ENCODE measurements at regions not wholly inside any gene's neighbourhood (a gene's known extent, or its start where the extent isn't known, plus 50 kb on each side); places are given as distances from the start of the nearest gene placed in this dataset.
"Not testable (repeated sequence)": the region's sequence is repeated elsewhere in the genome, so short reads cannot be mapped to it uniquely, and the experiment has no call there.

- not testable (repeated sequence) for DNase-seq (ENCODE audit: low read depth)
Measured at GRCh38 chr16:13739621-13740373, 180.2 kb upstream of the ERCC4 start.

- no peak for DNase-seq (ENCODE audit: low read depth)
Measured at GRCh38 chr16:13742928-13743327, 177.0 kb upstream of the ERCC4 start.

GRCh38 chr16:13743571-13743970, 176.4 kb upstream of the ERCC4 start:
- no peak for DNase-seq (ENCODE audit: low read depth)

GRCh38 chr16:13756411-13757140, 163.4 kb upstream of the ERCC4 start:
- DNase-seq (ENCODE audit: low read depth): no peak

DNA sequence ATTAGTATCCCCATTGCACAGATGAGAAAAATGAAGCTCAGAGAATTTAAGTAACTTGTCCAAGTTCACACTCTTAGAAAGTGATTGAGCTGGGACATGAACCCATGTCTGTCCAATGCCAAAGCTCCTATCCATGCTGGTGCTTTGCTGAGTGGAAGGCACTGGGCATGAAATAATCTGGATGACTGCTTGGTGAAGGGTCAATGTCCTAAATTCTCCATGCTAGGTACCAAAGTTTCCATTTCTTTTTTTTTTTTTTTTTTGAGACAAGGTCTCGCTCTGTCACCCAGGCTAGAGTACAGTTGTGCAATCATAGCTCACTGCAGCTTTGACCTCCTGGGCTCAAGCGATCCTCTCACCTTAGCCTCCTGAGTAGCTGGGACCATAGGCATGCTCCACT, 153.6 kb upstream of the ERCC4 start:
- DNase-seq (ENCODE audit: low read depth): no peak

DNA sequence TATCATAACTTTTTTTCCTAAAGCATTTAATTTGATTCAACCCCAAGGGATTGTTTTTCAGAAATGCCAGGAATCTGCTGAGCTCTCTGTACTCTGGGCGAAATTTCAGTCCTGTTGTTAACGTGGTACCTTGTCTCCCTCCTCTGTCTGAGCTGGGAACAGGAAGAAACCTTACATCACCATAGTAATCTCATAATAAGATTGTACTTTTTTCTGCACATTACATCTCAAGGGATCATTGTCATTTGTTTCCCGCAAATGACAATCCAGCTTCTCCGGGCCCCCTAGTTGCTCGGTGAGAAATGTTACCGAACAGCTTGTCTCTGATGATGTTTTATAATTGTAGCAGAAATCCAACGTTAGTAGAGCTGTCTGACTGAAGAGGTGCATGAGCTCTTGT, 152.7 kb upstream of the ERCC4 start:
- DNase-seq (ENCODE audit: low read depth): no peak

DNA sequence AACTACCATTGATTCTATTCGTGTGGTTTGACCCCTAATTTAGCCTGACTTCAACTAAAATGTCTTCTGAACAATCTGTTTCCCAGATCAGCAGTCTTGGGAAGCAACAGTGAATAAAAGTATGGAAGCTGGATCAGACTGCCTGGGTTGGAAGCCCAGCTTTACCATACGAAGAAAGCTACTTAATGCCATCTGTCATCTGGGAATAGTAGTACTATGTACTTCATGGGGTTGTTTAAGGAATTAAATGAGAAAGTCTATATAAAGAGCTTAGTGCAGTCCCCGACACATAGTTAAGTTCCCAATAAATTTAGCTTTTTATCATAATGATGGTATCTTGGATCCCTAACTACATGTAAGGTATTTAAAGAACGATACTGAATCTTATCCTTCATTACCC, 151.5 kb upstream of the ERCC4 start:
- DNase-seq (ENCODE audit: low read depth): no peak

- DNase-seq (ENCODE audit: low read depth): no peak
Measured at GRCh38 chr16:13770436-13770835, 149.5 kb upstream of the ERCC4 start.

- DNase-seq (ENCODE audit: low read depth): no peak
Measured at GRCh38 chr16:13772782-13773181, 147.2 kb upstream of the ERCC4 start.

- DNase-seq (ENCODE audit: low read depth): no peak
Measured at GRCh38 chr16:13779676-13780075, 140.3 kb upstream of the ERCC4 start.

DNA sequence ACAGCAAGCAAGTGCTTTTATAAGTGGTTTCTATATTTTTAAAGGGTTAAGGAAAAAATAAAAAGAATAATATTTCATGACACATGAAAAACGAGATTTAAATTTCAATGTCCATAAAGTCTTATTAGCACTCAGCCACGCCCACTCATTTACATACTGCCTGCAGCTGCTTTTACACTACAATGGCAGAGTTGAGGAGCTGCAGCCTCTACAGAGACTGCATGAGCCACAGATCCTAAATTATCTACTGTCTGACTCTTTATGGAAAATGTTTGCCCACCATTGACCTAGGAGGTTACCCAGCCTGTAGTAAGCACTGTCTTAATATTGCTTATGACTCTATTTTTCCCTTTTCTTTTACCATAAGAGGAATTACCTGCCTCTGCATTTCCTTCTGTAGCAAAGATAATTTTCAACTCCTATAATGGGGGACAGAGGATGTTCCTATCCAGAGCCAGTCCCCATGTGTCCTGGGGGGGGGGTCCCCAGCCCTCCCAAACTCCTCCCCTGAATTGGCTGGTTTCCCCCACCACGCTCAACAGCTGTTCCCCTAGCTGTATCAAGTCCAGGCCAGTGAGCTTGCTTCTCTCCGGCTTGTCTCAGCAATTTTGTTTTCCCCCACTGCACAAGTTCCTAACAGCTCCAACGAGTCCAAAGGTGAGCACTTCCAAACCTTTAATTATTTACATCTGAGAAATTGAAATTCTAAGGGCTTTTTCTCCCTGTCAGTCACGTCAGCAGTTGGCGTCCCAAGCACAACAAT, 139.4 kb upstream of the ERCC4 start:
- no peak for DNase-seq (ENCODE audit: low read depth)

- no peak for DNase-seq (ENCODE audit: low read depth)
Measured at GRCh38 chr16:13781169-13781564, 138.8 kb upstream of the ERCC4 start.

DNA sequence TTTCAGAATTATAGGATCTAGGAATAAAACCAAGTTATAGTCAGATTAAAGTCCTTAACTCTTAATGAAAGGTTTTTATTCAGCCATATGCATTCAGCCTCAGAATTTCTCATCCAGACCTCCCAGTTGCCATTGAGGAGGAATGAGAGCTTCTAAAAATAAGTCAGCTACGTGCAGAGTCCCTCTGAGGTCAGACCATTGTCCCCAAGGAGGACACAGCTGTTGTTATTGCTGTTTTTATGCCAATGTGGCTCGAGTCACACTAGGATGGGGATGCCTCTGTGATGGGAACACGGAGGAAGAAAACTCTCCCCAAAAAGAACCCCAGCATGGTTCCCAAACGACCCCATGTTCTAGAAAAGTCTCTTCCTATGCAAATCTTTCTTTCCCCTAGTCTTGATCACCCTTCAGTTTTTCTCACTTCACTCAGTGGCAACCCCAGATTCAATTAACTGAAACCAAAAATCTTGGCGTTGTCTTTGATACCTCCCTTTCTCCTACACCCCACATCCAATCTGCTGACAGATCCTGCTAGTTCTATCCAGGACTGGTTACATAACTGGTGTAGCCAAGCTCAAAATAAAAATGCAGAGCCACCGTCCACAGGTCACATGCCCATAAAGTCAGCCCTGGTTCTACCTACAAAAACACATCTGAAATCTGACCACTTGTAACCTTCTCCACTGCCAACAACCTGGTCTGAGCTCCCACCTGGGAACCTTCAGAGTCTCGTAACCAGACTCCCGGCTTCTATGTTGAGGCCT, 138.2 kb upstream of the ERCC4 start:
- no peak for DNase-seq (ENCODE audit: low read depth)

DNA sequence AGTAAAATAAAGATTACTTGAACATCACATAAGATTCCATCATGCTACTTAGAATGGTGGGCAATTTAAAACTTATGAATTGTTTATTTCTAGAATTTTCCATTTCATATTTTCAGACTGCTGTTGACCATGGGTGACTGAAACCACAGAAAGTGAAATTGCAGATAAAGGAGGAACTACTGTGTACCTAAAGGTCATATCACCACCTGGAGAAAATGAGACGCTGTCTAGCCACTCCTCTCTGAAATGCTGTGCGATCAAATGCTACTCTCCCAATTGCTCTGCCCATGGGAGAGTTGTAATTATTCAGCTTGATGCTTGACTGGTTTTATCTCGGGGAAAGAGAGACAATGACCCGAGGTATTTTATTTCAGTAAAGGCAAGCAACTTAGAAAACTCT, 128.9 kb upstream of the ERCC4 start:
- DNase-seq (ENCODE audit: low read depth): no peak

DNA sequence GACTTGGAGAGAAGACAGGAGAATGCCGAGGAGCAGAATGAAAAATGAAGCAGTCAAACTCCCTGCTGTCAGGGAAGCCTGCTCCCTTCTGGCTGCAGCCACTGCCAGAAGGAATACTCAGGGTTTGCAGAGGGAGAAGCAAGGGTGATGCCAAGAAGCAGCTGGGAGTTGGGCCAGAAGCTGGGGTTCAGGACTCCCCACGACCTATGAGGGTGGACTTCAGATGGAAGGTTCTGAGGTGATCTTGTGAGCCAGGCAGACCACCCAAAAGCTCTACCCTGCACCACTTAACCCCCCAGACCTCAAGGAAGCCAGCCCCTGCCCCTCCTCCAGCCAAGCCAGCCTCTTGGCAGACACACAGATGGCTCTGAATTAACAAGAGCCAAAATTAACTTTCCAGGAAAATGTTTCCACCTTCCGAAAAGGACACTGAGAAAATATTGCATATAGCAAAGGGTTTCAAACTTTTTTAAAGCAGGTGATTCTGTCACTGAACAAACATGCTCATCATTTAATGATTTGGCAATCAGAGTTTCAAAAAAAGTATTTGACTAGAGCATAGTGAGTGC, 126.0 kb upstream of the ERCC4 start:
- DNase-seq (ENCODE audit: low read depth): no peak

- DNase-seq (ENCODE audit: low read depth): no peak
Measured at GRCh38 chr16:13795131-13795530, 124.8 kb upstream of the ERCC4 start.

- no peak for DNase-seq (ENCODE audit: low read depth)
Measured at GRCh38 chr16:13797718-13798117, 122.2 kb upstream of the ERCC4 start.

DNA sequence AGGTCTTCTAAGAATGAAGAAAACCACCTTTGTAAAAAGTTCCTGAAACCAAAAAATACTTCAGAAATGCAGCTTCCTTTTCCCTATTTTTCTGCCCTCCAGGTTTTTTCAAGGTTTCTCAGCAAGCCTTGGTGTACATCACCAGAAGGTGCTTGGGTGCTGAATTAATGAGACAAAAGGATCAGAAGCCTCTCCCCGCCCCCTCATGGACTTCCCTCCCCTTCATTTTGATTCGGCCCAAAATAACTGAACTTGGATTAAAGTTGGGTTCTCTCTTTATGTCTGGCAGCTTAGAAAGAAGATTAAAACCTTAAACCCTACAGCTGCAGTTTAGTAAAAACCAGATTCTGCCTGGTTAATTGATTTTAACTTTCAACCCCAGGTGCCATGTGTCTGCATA, 121.7 kb upstream of the ERCC4 start:
- no peak for DNase-seq (ENCODE audit: low read depth)

- no peak for DNase-seq (ENCODE audit: low read depth)
Measured at GRCh38 chr16:13803974-13804373, 116.0 kb upstream of the ERCC4 start.

GRCh38 chr16:13805951-13806350, 114.0 kb upstream of the ERCC4 start:
- no peak for DNase-seq (ENCODE audit: low read depth)

DNA sequence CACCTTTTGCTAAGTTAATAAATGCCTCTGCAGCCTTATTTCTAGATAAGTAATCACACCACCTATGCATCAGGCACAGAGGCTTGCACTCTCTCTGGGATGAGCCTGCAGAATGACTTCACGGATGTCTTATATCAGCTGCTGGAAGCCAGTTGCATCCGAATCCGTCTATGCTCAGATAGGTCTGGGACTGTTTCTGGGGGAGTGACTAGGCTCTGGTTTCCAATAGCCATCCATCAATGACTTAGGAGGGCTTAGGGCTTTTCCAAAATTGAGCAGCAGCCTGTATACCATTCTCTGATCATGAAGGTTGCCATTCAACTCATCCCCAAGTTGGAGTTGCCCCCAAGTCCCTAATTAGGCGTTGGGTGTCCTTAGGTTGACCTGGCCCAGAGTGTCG, 113.3 kb upstream of the ERCC4 start:
- DNase-seq (ENCODE audit: low read depth): no peak

- no peak for DNase-seq (ENCODE audit: low read depth)
Measured at GRCh38 chr16:13808102-13808501, 111.9 kb upstream of the ERCC4 start.

Data from activated T-cell treated with anti-CD3 and anti-CD28 coated beads for 24 hours (primary cell).